ENCODE measurements at regions not wholly inside any gene's neighbourhood (a gene's known extent, or its start where the extent isn't known, plus 50 kb on each side); places are given as distances from the start of the nearest gene placed in this dataset.

GRCh38 chr1:38446936-38447335, 400.3 kb upstream of the POU3F1 start:
- H3K27me3 ChIP-seq (ENCODE audit: control insufficient read depth, low read length) = 0 out of 2 replicates have a peak, but pooled peaks cover under 1% of the 10 kb centered on the region
- H3K9me2 ChIP-seq (replicated peaks; ENCODE audit: control insufficient read depth, low read length) = no peaks in the 10 kb centered on the region
- no peaks in the 10 kb centered on the region for H3K36me3 ChIP-seq (ENCODE audit: control insufficient read depth, low read length)
- TF ChIP-seq EZH2phosphoT487 (IDR thresholded peaks at IDR 0.05; ENCODE audit: borderline replicate concordance, low read length) (no peak), CTCF (IDR thresholded peaks at IDR 0.05; ENCODE audit: low read depth, low read length, poor library complexity, severe bottlenecking) (no peak)
- no peaks in the 10 kb centered on the region for H3K79me2 ChIP-seq (ENCODE audit: control insufficient read depth, low read length)
- H3K4me3 ChIP-seq (ENCODE audit: low read length) = no peak overlapping the region
- no peak overlapping the region for H3K4me2 ChIP-seq (ENCODE audit: low read length)
- no peaks in the 10 kb centered on the region for H3K4me1 ChIP-seq (ENCODE audit: control insufficient read depth, low read length)
- H3K27ac ChIP-seq (ENCODE audit: low read depth, low read length) = no peak overlapping the region
- no peaks in the 10 kb centered on the region for H3K9me3 ChIP-seq (ENCODE audit: control insufficient read depth, insufficient read depth, low read length)
- no peaks in the 10 kb centered on the region for H4K20me1 ChIP-seq (ENCODE audit: control insufficient read depth, insufficient read depth, low read depth, low read length)
- H3F3A ChIP-seq (ENCODE audit: control insufficient read depth, insufficient read depth) = no peaks in the 10 kb centered on the region

GRCh38 chr1:38444770-38445442, 398.3 kb upstream of the POU3F1 start:
- Histone ChIP-seq H3K36me3 (ENCODE audit: control insufficient read depth, low read length) (no peaks in the 10 kb centered on the region), H3K9me3 (ENCODE audit: control insufficient read depth, insufficient read depth, low read length) (peaks cover 7% of the 10 kb centered on the region), H3K27ac (ENCODE audit: low read depth, low read length) (no peak overlapping the region), H3K27me3 (ENCODE audit: control insufficient read depth, low read length) (0 out of 2 replicates have a peak, but pooled peaks cover 4% of the 10 kb centered on the region), H3K9me2 (replicated peaks; ENCODE audit: control insufficient read depth, low read length) (no peaks in the 10 kb centered on the region), H3K4me3 (ENCODE audit: low read length) (no peak overlapping the region), H3K4me1 (ENCODE audit: control insufficient read depth, low read length) (no peaks in the 10 kb centered on the region), H3F3A (ENCODE audit: control insufficient read depth, insufficient read depth) (no peaks in the 10 kb centered on the region), H3K79me2 (ENCODE audit: control insufficient read depth, low read length) (no peaks in the 10 kb centered on the region), H3K4me2 (ENCODE audit: low read length) (no peak overlapping the region), H4K20me1 (ENCODE audit: control insufficient read depth, insufficient read depth, low read depth, low read length) (no peaks in the 10 kb centered on the region)
- TF ChIP-seq CTCF (IDR thresholded peaks at IDR 0.05; ENCODE audit: low read depth, low read length, poor library complexity, severe bottlenecking) = no peak
- no peak for TF ChIP-seq EZH2phosphoT487 (IDR thresholded peaks at IDR 0.05; ENCODE audit: borderline replicate concordance, low read length)

DNA sequence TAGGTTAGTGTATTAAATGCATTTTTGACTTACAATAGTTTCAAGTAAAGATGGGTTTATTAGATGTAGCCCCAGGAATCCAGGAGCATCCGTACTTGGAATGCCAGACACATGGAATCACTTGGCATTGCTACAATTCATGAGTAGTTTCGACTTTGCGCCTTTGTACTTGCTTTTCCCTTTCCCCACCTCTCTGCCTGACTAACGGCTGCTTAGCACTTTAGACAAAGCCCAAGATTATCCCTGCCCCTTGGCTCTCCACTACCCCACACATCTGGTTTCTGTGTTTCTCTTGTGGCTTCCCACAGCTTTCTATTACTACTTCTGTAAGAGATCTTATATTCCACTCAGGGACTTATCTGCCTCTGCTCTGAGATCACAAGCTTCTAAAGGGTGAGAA, 397.7 kb upstream of the POU3F1 start:
- no peak overlapping the region for H3K4me3 ChIP-seq (ENCODE audit: low read length)
- 0 out of 2 replicates have a peak, but pooled peaks cover 4% of the 10 kb centered on the region for H3K27me3 ChIP-seq (ENCODE audit: control insufficient read depth, low read length)
- no peak for TF ChIP-seq EZH2phosphoT487 (IDR thresholded peaks at IDR 0.05; ENCODE audit: borderline replicate concordance, low read length)
- no peak for TF ChIP-seq CTCF (IDR thresholded peaks at IDR 0.05; ENCODE audit: low read depth, low read length, poor library complexity, severe bottlenecking)
- H3F3A ChIP-seq (ENCODE audit: control insufficient read depth, insufficient read depth) = no peaks in the 10 kb centered on the region
- no peaks in the 10 kb centered on the region for H3K79me2 ChIP-seq (ENCODE audit: control insufficient read depth, low read length)
- no peaks in the 10 kb centered on the region for H3K4me1 ChIP-seq (ENCODE audit: control insufficient read depth, low read length)
- H4K20me1 ChIP-seq (ENCODE audit: control insufficient read depth, insufficient read depth, low read depth, low read length) = no peaks in the 10 kb centered on the region
- H3K4me2 ChIP-seq (ENCODE audit: low read length) = no peak overlapping the region
- H3K27ac ChIP-seq (ENCODE audit: low read depth, low read length) = no peak overlapping the region
- H3K9me3 ChIP-seq (ENCODE audit: control insufficient read depth, insufficient read depth, low read length) = peaks cover 7% of the 10 kb centered on the region
- no peaks in the 10 kb centered on the region for H3K36me3 ChIP-seq (ENCODE audit: control insufficient read depth, low read length)
- H3K9me2 ChIP-seq (replicated peaks; ENCODE audit: control insufficient read depth, low read length) = no peaks in the 10 kb centered on the region

Measured in DOHH2 (cell line).